Endothelial cell of umbilical vein (primary cell): ENCODE measurements at regions not wholly inside any gene's neighbourhood (a gene's known extent, or its start where the extent isn't known, plus 50 kb on each side); places are given as distances from the start of the nearest gene placed in this dataset.

Experiments used
- BruUV-seq: library from RNA; stranded (reverse); fragments of 400-500 nt; replicated peaks from 2 replicates; lab custom pipeline; 2021; lab: Mats Ljungman, UMichigan
- CTCF ChIA-PET: fragments of 300-600, 350-600 bp; sonication (Branson Sonifier 250); formaldehyde crosslinking; loops from one replicate; lab custom pipeline; 2021; ENCODE audit warnings: antibody characterized with exemption, inconsistent platforms; lab: Charles Lee
- POLR2A ChIA-PET: fragments of 300-600, 350-600 bp; sonication (Branson Sonifier 250); formaldehyde crosslinking; loops from one replicate; lab custom pipeline; 2021; ENCODE audit warnings: antibody characterized with exemption, inconsistent platforms; lab: Charles Lee
- DNase-seq: peaks from one replicate; pipeline ENCODE4 v3.0.0-alpha.2; 2011; ENCODE audit warnings: low read depth, low spot score
- FAIRE-seq: peaks from 2 replicates; lab custom pipeline; 2011; peaks lifted over from hg19 to GRCh38; lab: Jason Lieb, UNC
- H2AFZ ChIP-seq: 2 replicates; pipeline ENCODE4 v1.6.0; 2012; ENCODE audit warnings: low read depth, low read length, control low read depth, inconsistent platforms
- H3K27ac ChIP-seq: 2 replicates; pipeline ENCODE4 v1.5.1; 2011; ENCODE audit warnings: low read depth, mild to moderate bottlenecking, control low read depth, low read length, moderate library complexity; ENCODE audit not compliant: insufficient read depth
- H3K27me3 ChIP-seq, 2 experiments: 2 replicates each; pipeline versions ENCODE4 v1.6.0 to v1.6.1; 2011; ENCODE audit warnings: low read length in 2 of 2, mixed read lengths in 1 of 2; ENCODE audit not compliant: control insufficient read depth in 2 of 2, insufficient read depth in 2 of 2
- H3K36me3 ChIP-seq, 2 experiments: 2 replicates in 1 of 2; 3 replicates in 1 of 2; pipeline ENCODE4 v1.5.1; 2011; ENCODE audit warnings: low read length in 2 of 2, mild to moderate bottlenecking in 1 of 2, moderate library complexity in 1 of 2; ENCODE audit not compliant: control insufficient read depth in 2 of 2, insufficient read depth in 2 of 2; ENCODE audit errors: extremely low read depth in 1 of 2
- H3K4me1 ChIP-seq: 3 replicates; pipeline ENCODE4 v1.5.1; 2011; ENCODE audit warnings: mild to moderate bottlenecking, low read length; ENCODE audit not compliant: control insufficient read depth, insufficient read depth; ENCODE audit errors: extremely low read depth
- H3K4me2 ChIP-seq: 2 replicates; pipeline ENCODE4 v1.6.1; 2011; ENCODE audit warnings: low read length, control low read depth, mixed read lengths; ENCODE audit not compliant: insufficient read depth
- H3K4me3 ChIP-seq, 3 experiments: fragments of 200-600 bp in 1 of 3; sonication (generic), shearing (Covaris generic) in 1 of 3; replicated peaks in 1 of 3; 2 replicates each; pipeline ENCODE4 v1.5.1; 2011 to 2016; ENCODE audit warnings: control low read depth in 3 of 3, low read length in 3 of 3, mild to moderate bottlenecking in 2 of 3, inconsistent platforms in 1 of 3, low read depth in 1 of 3, moderate library complexity in 1 of 3; ENCODE audit not compliant: insufficient read depth in 1 of 3
- H3K79me2 ChIP-seq: 2 replicates; pipeline ENCODE4 v1.6.0; 2012; ENCODE audit warnings: low read length, inconsistent platforms; ENCODE audit not compliant: control insufficient read depth, insufficient read depth
- H3K9ac ChIP-seq: replicated peaks from 2 replicates; pipeline ENCODE3; 2011; ENCODE audit warnings: low read length, control low read depth; ENCODE audit not compliant: insufficient read depth; ENCODE audit errors: extremely low read depth
- H3K9me1 ChIP-seq: replicated peaks from 3 replicates; pipeline ENCODE4 v1.6.0; 2011; ENCODE audit warnings: mild to moderate bottlenecking, low read length; ENCODE audit not compliant: control insufficient read depth, insufficient read depth; ENCODE audit errors: extremely low read depth
- H3K9me3 ChIP-seq: replicated peaks from 2 replicates; pipeline ENCODE4 v1.5.1; 2012; ENCODE audit warnings: low read length, inconsistent platforms; ENCODE audit not compliant: control insufficient read depth, insufficient read depth
- H4K20me1 ChIP-seq: replicated peaks from 2 replicates; pipeline ENCODE3; 2011; ENCODE audit warnings: mild to moderate bottlenecking, low read length; ENCODE audit not compliant: control insufficient read depth, insufficient read depth; ENCODE audit errors: extremely low read depth
- CTCF ChIP-seq, 2 donors: IDR thresholded peaks; 1 replicate in 1 of 2; 2 replicates in 1 of 2; pipeline ENCODE4 v1.5.1; 2011; ENCODE audit warnings: low read length in 2 of 2, mild to moderate bottlenecking in 2 of 2, moderate library complexity in 2 of 2, control low read depth in 1 of 2, inconsistent platforms in 1 of 2, low read depth in 1 of 2; ENCODE audit not compliant: insufficient read depth in 1 of 2; ENCODE audit errors: extremely low read depth in 1 of 2
- FOS ChIP-seq: IDR thresholded peaks from 2 replicates; pipeline ENCODE4 v1.6.1; 2011; ENCODE audit warnings: mild to moderate bottlenecking, low read length, moderate library complexity, borderline replicate concordance; ENCODE audit not compliant: insufficient read depth
- JUN ChIP-seq: IDR thresholded peaks from 2 replicates; pipeline ENCODE4 v1.6.1; 2011; ENCODE audit warnings: borderline replicate concordance, low read depth; ENCODE audit not compliant: insufficient read length, insufficient read depth
- MAX ChIP-seq: IDR thresholded peaks from 2 replicates; pipeline ENCODE4 v1.6.1; 2011; ENCODE audit not compliant: insufficient read depth, insufficient read length
- MYC ChIP-seq: IDR thresholded peaks from one replicate; pipeline ENCODE4 v1.6.1; 2011; ENCODE audit warnings: mild to moderate bottlenecking, low read depth, low read length
- POLR2A ChIP-seq: IDR thresholded peaks from 2 replicates; pipeline ENCODE4 v1.6.1; 2012; ENCODE audit warnings: low read depth, mild to moderate bottlenecking, control low read depth, low read length
- POLR2AphosphoS5 ChIP-seq: IDR thresholded peaks from 2 replicates; pipeline ENCODE4 v1.6.1; 2012; ENCODE audit warnings: low read depth, mild to moderate bottlenecking, control low read depth, low read length, moderate library complexity; ENCODE audit not compliant: insufficient read depth
- dilution Hi-C: fragments of 300-500 bp; cut with MboI; formaldehyde crosslinking; loops from one replicate; pipeline ENCODE4 v1.15.0; 2019; ENCODE audit warnings: low sequenced_read_pairs; ENCODE audit not compliant: extremely low pct_ligation_motif_present
- intact Hi-C: fragments of 100-400 bp; cut with micrococcal nuclease; formaldehyde crosslinking; loops from one replicate; pipeline ENCODE4 v1.10.0; 2022

DNA sequence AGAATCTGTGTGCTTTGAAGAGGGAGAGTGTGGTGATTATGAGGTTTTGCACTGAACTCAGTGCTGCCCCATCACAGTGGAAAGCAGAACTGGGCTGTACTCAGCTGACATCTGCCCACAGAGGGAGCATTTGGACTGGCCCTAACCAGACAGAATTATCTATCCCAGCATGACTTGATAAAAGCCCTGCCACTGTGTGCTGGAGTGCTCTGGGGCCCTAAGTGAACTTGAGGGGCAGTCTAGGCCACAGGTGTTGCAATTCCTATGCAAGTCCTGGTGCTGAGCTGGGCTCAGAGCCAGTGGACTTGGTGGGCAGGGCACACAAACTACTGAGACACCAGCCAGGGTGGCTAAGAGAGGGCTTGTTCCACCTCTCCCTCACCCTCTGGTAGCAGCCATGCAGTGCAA lies 269.2 kb upstream of the CTNNB1 start:
- DNase-seq (no peak), FAIRE-seq (no peak)
- no peaks in the 10 kb centered on the region for H3K4me1 ChIP-seq
- TF ChIP-seq POLR2AphosphoS5 = no peak
- TF ChIP-seq JUN = no peak
- no peak for TF ChIP-seq CTCF (IDR thresholded peaks at IDR 0.05; ENCODE audit: extremely low read depth in 1 of 2, insufficient read depth in 1 of 2, low read depth in 1 of 2, low read length in 2 of 2)
- no peak for TF ChIP-seq FOS
- no peak for TF ChIP-seq POLR2A
- H4K20me1 ChIP-seq = no peaks in the 10 kb centered on the region
- intact Hi-C loops (no loop called here), dilution Hi-C loops (no loop called here)
- H3K9me1 ChIP-seq = no peaks in the 10 kb centered on the region
- no peak overlapping the region for H3K4me3 ChIP-seq
- CTCF ChIA-PET = interaction anchor here (0.7 to 1.0 kb wide), 2 partner anchors 10 to 350 kb away, joined by 3 to 6 read pairs; no protein-coding TSS in a partner anchor
- BruUV-seq = no TSS peak
- H3K36me3 ChIP-seq = no peaks in the 10 kb centered on the region
- POLR2A ChIA-PET = no interaction called here
- no peaks in the 10 kb centered on the region for H3K27me3 ChIP-seq
- H2AFZ ChIP-seq = no peak overlapping the region
- H3K27ac ChIP-seq = no peak overlapping the region
- H3K9me3 ChIP-seq = no peaks in the 10 kb centered on the region
- H3K4me2 ChIP-seq = no peak overlapping the region
- H3K9ac ChIP-seq = no peak overlapping the region
- no peaks in the 10 kb centered on the region for H3K79me2 ChIP-seq

DNA sequence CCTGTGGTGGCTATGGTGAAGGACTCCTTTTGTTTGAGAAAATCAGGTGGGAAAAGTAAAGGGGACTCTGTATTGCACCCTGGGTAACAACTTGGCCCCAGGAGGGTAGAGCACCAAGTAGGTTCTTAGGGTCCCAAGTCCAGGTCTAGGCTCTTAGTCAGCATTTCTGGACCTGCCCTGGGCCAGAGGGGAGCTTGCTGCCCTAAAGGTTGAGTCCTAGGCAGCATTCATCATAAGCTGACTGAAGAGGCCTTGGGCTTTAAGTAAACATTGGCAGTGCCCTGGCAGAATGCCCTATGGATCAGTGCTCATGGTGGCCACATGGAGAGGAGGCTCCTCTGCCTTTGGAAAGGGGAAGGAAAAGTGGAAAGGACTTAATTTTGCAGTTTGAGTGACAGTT lies 268.5 kb upstream of the CTNNB1 start:
- DNase-seq (no peak), FAIRE-seq (no peak)
- Histone ChIP-seq H3K4me3 (no peak overlapping the region), H3K9me3 (no peaks in the 10 kb centered on the region), H3K27ac (no peak overlapping the region), H3K4me1 (no peaks in the 10 kb centered on the region), H3K9me1 (no peaks in the 10 kb centered on the region), H3K27me3 (no peaks in the 10 kb centered on the region), H3K79me2 (no peaks in the 10 kb centered on the region), H2AFZ (no peak overlapping the region), H3K9ac (no peak overlapping the region), H3K4me2 (no peak overlapping the region), H3K36me3 (no peaks in the 10 kb centered on the region), H4K20me1 (no peaks in the 10 kb centered on the region)
- CTCF ChIA-PET = interaction anchor here (0.7 kb wide), 1 partner anchor 350 kb away, joined by 3 read pairs; no protein-coding TSS in a partner anchor
- TF ChIP-seq MYC (no peak), POLR2A (no peak), JUN (no peak), MAX (no peak)
- no TSS peak for BruUV-seq
- intact Hi-C loops = no loop called here
- POLR2A ChIA-PET = no interaction called here
- dilution Hi-C loops = no loop called here
